HG03066 (cell line): ENCODE measurements at regions not wholly inside any gene's neighbourhood (a gene's known extent, or its start where the extent isn't known, plus 50 kb on each side); places are given as distances from the start of the nearest gene placed in this dataset.
"Not testable (repeated sequence)": the region's sequence is repeated elsewhere in the genome, so short reads cannot be mapped to it uniquely, and the experiment has no call there.

Experiments
- ATAC-seq: cut with Tn5 transposase; IDR thresholded peaks from one replicate; pipeline ENCODE4 v1.9.1; 2021; ENCODE audit warnings: low read depth; ENCODE audit not compliant: unreplicated experiment

DNA sequence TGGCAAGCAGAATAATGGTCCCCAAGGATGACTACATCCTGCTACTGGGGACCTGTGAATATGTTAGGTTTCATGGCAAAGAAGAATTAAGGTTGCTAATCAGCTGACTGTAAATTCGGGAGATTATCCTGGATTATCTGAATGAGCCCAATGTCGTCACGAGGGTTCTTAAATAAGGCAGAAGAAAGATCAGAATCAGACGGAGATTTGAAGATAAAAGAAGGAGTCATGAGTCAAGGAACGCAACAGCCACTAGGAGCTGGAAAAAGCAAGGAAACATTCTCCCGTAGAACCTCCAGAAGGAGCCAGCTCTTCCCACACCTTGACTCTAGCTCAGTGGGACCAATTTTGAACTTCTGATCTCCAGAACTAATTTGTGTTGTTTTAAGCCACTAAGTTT, 82.9 kb upstream of the APBB1IP start:
- no peak for ATAC-seq

GRCh38 chr10:26357203-26357602, 80.9 kb upstream of the APBB1IP start:
- ATAC-seq: peak; percentile 70

DNA sequence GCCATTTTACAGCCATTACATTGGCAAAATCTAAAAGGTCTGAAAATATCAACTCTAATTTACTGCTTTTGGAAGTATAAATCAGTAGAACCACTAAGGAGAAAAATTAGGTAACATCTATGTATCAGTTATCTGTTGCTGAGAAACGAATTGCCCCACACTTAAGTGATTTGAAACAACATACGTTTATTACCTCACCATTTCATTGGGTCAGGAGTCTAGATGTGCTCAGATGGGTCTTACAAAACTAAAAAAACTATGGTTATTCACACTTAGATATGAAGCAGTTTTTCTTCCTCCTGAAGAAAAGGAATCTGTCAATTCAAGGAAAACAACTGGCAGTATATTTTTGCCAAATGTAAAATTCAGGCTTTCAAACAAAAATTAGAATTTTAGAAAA, 80.1 kb upstream of the APBB1IP start:
- no peak for ATAC-seq

DNA sequence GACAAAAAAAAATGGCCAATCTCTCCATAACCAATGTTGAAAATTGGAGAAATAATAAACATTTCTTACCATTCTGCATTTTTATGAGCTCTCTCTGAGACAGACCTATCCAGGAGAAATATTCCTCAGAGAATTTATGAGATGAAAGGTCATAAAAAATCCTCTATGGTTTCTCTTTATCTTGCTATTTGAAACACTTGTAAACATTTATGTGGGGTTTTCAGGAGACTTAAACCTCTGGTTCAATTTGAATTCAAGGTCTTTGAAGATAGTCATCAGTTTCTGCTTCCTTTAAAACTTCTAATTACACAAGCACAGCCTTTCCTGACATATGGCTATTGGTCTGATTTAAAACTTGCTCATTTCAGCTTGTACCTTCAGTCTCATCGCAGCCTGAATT, 78.5 kb upstream of the APBB1IP start:
- ATAC-seq: no peak

GRCh38 chr10:26361351-26361750, 76.8 kb upstream of the APBB1IP start:
- no peak for ATAC-seq

DNA sequence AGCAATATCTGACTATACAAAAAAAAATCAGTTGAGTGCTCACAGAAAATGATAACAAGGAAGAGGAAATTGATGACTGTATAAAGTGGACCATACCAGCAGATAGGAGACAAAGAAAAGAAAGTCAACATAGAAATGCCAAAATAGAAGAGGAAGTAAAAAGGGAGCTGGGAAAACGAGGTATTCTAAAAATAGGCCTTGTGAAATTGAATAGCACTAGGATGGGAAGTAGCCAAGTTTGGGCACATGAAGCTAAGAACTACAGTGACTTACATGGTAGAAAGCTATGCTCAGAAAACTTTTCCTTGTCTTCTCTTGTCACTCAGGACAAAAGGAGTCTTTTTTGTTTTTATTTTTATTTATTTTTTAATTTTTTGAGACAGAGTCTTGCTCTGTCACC, 76.2 kb upstream of the APBB1IP start:
- ATAC-seq: no peak

DNA sequence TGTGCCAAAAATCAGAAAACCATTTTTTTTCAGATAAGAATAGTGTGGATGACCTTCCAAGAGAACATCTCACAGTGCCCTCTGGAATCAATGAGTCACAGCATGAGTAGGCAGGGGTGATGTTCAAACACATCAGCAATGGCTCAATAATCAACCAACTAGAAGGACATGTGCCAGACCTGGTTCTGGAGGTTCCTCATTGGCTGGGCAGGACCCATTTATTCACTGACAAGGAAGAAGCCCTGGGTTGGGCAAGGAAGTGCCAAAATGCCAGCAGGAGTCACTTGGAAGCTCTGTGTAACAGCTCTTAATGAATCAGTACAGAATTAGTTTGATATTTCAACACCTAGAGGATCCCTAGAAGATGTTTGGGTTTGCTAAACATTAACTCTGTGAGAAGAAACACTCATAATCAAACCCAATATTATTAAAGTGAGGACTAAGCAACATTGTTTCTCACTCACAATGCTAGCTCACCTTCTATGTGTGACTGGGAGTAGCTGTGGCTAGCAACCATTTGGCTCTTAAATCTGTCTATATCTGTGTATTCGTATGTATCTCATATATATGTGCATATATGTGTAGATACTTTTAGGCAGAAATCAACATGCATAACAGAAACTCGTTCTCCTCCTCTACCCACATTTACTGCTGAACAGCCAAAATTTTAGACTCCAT, 72.3 kb upstream of the APBB1IP start:
- ATAC-seq: no peak

DNA sequence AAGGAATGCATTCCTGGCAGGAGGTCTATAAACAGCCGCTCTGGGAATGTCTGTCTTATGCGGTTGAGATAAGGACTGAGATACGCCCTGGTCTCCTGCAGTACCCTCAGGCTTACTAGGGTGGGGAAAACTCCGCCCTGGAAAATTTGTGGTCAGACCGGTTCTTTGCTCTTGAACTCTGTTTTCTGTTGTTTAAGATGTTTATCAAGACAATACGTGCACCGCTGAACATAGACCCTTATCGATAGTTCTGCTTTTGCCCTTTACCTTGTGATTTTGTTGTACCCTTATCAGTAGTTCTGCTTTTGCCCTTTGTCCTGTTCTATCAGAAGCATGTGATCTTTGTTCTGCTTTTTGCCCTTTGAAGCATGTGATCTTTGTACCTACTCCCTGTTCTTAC, 71.1 kb upstream of the APBB1IP start:
- not testable (repeated sequence) for ATAC-seq

GRCh38 chr10:26367771-26368170, 70.4 kb upstream of the APBB1IP start:
- ATAC-seq: no peak

GRCh38 chr10:26368463-26368862, 69.7 kb upstream of the APBB1IP start:
- ATAC-seq: peak; percentile 44

- ATAC-seq: peak; percentile 76
These were observed 65.4 kb upstream of the APBB1IP start for GRCh38 chr10:26372513-26373354.

- no peak for ATAC-seq
These were observed 63.7 kb upstream of the APBB1IP start for GRCh38 chr10:26374426-26374825.

DNA sequence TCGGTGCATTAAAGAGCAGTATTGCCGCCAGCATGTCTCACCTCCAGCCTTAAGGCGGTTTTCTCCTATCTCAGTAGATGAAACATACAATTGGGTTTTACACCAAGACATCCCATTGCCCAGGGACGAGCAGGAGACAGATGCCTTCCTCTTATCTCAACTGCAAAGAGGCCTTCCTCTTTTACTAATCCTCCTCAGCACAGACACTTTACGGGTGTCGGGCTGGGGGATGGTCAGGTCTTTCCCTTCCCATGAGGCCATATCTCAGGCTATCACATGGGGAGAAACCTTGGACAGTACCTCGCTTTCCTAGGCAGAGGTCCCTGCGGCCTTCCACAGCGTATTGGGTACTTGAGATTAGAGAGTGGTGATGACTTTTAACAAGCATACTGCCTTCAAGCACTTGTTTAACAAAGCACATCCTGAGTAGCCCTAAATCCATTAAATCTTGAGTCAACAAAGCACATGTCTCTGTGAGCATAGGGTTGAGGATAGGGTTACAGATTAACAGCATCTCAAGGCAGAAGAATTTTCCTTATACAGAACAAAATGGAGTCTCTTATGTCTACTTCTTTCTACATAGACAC, 60.8 kb upstream of the APBB1IP start:
- not testable (repeated sequence) for ATAC-seq

DNA sequence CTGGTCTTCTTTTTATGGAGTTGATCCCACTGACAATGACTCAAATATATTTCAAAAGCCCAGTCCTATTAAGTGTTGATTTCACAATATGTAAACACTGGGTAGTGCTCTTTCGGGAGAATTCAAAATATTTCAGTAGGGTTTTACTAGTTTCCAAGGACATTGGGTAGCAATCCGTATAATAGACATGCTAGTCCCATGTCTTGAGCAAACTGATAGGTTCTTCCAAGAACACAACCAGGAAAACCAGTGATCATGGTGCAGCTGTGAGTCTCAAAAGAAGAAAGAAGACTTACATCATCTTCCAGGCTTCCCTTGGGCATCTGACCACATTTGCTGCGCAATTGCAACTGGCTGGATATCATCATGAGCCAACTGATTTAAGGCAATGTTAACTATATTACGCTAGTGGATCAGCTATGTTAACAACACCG, 59.3 kb upstream of the APBB1IP start:
- ATAC-seq: no peak

DNA sequence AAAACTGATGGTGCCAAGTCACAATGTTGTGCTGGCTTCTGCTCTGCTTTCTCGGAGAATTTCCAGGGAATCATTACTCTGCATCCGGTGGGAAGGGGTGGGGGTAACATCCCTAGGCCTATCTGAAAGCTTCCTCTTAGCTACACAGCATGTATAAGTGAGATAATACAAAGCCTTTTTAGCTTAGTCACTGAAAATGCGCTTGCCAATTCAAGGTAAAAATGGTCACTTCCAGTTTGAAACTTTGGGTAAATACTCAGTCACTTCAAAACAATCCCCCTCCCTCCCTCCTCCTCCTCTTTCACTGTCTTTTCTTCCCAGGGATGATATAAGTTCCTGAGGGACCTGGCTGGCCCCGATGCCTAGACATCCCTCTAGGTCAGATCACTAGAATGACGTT, 57.3 kb upstream of the APBB1IP start:
- no peak for ATAC-seq

DNA sequence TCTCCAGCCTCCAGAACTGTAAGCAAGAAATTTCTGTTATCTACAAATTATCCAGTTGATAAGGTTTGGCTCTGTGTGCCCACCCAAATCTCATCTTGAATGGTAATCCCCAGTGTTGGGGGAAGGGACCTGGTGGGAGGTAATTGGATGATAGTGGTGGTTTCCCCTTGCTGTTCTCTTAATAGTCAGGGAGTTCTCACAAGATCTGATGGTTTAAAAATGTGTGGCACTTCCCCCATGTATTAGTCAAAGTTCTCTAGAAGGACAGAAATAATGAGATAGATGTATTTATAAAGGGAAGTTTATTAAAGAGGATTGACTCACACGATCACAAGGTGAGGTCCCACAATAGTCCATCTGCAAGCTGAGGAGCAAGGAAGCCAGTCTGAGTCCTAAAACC, 56.2 kb upstream of the APBB1IP start:
- ATAC-seq: no peak

- ATAC-seq: no peak
These were observed 53.5 kb upstream of the APBB1IP start for GRCh38 chr10:26384600-26384999.

DNA sequence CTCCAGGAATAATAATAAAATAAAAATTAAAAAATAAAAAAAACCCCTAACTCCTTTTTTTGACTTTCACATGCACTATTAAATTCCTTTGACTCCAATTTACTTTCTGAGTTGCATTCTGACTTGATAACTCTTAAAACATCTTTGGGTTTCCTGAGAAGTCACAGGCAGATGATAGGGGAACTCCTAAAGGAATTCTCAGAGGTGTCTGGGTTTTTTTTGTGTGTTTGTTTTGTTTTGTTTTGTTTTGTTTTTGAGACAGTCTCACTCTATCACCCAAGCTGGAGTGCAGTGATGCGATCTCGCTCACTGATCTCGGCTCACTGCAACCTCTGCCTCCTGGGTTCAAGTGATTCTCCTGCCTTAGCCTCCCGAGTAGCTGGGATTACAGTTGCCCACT, 52.7 kb upstream of the APBB1IP start:
- ATAC-seq: no peak

DNA sequence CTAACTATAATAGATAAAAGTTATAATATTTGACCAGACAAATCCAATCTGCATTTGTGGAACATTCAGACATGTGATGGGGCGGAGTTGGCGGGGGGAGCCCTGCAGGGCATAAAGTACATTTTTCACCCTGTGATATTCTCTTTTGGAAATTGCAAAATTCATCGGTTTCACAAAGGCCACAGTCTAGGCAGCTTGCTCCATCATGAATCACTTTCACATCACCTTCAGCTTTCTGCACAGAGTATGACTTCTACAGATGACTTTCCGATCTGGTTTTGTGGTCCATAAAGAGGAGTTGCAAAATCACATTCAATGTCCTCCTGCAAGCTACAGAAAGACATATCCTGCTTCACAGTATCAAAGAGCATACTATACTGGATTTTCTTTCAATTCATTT, 51.4 kb upstream of the APBB1IP start:
- ATAC-seq: no peak
